T-helper 1 cell treated with Interleukin-12 subunit alpha and Interleukin-12 subunit beta and Interleukin-4 antibody, amounts not matched to agents 30 ng/mL and 1 ng/mL, for 36 hours (primary cell): ENCODE measurements at regions not wholly inside any gene's neighbourhood (a gene's known extent, or its start where the extent isn't known, plus 50 kb on each side); places are given as distances from the start of the nearest gene placed in this dataset.
"Not testable (repeated sequence)": the region's sequence is repeated elsewhere in the genome, so short reads cannot be mapped to it uniquely, and the experiment has no call there.

ENCODE experiments used
- intact Hi-C: fragments of 100-400 bp; cut with micrococcal nuclease; formaldehyde crosslinking; loops from one replicate; pipeline ENCODE4 v1.15.1; 2024

- intact Hi-C loops: no loop called here
These were observed 76.2 kb upstream of the PPP2R2D start for GRCh38 chr10:131824371-131825149.

- intact Hi-C loops: no loop called here
These were observed 75.5 kb upstream of the PPP2R2D start for GRCh38 chr10:131825150-131825848.

DNA sequence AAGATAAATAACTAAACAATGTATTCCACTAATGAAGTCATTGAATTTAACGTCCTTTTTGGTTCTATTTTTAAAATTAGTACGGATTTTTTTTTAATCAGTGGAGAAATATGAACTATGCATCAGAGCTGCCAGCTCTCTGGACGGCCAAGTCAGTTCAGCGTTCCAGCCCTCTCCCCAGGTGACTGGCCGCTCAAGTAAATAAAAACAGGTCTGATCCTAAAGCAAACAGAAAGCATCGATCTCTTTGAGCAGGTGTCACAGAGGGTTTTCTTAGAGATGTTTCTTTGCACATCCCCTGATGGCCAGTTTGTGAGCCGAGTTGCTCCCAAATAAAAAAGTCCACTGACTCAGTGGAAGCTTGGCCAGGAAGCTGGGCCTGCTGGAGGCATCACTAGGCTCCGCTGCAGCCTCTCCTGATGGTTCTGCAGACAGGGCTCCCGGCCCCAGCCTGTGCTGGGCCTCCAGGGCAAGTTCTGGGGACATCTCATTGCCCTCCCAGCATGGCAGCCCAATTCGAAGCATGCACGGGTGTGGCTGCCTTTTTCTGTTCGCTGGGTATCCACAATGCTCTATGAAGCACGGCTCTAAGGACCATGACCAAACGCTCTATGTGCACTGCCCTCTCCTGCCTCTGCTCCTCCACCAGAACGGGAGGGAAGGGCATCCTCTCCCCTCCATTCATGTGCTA is 74.7 kb upstream of the PPP2R2D start:
- intact Hi-C loops: no loop called here

DNA sequence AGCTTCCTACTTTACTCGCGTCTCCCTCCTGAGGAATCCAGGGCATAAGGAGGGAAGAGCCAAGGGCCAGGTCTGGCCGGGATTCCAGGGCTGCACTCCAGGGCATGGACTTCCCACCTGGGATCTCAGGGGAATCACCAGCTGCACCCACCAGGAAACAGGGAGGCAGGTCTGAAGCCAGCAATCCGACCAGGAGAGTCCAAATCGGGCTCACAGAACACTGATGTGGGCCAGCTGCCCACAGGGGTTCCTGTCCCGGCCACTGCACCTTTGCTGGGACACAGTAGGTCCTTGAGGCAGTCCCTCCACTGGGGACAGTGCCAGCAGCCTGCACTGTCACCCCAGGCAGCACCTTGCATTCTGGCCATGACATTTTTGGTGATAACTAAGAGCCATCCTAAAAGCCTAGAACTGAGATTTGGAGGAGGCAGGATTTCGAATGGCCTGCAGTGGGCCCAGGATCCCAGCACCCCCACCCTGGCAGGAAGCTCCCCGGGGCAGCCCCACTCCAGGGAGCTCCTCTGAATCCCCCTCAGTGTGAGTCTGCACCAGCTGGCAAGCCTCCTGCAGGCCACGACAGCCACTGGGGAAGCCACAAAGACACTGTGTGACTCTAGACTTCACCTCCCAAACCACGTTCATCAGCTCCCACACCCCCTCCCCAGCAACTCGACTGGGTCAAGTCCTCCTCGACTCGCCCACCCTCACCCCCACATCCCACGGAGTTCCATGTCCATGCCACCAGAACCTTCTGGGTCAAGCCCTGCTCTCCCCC is 71.5 kb upstream of the PPP2R2D start:
- intact Hi-C loops: no loop called here

DNA sequence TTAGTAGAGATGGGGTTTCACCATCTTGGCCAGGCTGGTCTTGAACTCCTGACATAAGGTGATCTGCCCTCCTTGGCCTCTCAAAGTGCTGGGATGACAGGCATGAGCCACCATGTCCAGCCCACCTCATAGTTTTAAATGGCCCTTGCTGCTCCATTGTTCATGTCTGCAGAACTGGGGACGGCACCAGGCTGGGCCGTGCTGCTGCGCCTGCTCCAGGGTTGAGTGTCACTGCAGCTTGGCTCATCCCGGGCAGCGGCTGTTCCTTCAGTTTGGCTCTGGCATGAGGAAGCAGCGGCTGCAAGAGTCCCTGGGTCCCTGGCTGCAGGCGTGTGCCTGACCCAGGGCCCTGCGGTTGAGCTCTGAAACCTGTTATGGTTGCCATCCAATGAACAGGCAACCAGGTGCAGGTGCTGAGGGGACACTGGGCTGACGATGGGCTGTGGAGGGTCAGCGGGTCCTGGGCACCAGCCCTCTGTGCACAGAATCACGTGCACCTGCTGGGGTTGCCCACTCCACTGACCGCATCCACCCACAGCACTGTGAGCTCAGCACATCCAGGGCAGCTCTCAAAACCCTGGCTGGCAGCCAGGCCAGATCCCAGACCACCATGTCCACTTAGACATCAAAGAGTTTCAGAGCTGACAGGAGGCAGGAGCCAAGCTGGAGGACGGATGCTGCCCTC is 70.2 kb upstream of the PPP2R2D start:
- intact Hi-C loops: no loop called here

DNA sequence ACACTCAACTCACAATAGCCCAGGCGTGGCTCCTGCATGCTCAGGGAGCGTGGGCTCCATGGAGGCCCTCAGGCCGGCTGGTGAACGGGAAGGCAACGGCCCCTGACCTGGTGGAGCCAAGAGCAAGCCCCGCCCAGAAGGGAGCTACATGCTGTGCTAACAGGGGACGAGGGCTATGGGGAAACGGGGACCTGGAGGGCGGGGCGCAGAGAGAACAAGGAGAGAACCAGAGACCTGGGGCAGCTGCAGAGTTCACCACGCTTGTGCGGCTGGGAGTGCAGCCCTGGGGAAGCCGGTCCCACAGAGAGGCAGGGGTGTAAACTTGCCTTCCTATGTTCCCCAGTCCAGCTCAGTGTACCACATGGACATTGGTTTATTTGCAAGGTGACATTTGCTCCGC is 69.2 kb upstream of the PPP2R2D start:
- intact Hi-C loops: no loop called here

GRCh38 chr10:131832056-131832685 is 68.6 kb upstream of the PPP2R2D start:
- intact Hi-C loops: no loop called here

- intact Hi-C loops: no loop called here
These were observed 67.8 kb upstream of the PPP2R2D start for GRCh38 chr10:131833013-131833412.

GRCh38 chr10:131833446-131834080 is 67.2 kb upstream of the PPP2R2D start:
- intact Hi-C loops: no loop called here

DNA sequence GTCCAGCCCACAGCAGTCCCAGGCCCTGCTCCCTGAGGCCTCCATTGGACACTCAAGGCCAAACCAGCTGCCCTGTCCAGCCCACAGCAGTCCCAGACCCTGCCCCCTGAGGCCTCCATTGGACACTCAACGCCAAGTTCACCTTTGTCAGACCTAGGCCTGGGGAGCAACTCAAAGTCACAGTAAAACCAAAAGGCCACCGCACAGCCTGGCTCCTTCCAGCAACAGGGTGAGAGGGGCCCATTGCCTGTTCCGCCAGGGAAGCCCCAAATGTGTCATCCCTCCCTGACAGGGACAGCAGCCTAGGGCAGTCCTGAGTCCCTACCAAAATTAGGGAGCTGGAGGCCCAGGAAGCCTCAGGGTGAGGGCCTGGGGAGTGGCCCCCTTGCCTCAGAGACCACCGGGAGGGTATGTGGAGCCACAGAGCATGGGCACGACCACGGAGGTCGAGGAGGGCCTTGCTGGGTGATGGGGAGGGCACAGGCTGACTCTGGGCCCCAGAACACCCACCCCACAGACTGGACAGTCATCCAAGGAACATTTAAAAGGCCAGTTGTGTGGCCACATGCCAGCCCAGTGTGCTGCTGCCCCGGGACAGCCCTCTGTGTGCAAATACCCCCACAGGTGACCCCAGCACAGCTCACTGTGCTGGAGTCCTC is 66.5 kb upstream of the PPP2R2D start:
- intact Hi-C loops: no loop called here

- intact Hi-C loops: no loop called here
These were observed 61.7 kb upstream of the PPP2R2D start for GRCh38 chr10:131838966-131839742.

- intact Hi-C loops: not testable (repeated sequence)
These were observed 60.7 kb upstream of the PPP2R2D start for GRCh38 chr10:131839880-131840787.

DNA sequence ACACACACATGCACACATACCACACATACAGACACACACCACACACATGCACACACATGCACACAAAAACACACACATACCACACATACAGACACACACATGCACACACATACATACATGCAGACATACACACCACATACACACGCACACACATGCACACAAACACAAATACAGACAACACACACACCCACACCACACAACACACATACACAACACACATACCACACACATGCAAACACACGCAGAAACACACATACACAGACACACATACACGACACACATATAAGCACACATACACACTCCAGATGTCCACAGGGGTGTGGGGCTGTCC is 60.1 kb upstream of the PPP2R2D start:
- intact Hi-C loops: no loop called here

DNA sequence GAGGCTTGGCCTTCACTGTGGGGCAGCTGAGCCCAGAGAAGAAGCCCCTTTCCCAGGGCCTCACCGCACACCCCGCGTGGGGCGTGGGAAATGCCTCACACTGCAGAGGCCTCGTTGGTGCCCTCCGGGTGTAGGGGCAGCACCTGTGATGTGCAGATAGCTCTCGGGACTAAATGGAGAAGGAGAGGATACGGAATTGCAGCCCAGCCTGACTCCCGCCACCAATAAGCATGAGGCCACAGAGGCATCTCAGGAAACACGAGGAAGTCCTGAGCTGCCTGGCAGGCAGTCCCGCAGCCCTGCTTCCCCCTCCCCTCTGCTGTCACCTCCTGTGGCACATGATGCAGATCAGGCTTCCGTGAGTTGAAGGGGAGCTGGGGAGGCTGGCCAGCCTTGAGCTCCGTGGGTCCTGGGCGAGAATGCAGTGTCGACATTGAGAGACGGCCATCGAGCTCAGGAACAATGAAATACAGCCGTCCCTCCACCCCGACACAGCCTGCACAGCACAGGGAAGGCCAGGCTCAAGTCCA is 59.6 kb upstream of the PPP2R2D start:
- intact Hi-C loops: no loop called here

GRCh38 chr10:131841661-131842139 is 59.1 kb upstream of the PPP2R2D start:
- intact Hi-C loops: no loop called here

DNA sequence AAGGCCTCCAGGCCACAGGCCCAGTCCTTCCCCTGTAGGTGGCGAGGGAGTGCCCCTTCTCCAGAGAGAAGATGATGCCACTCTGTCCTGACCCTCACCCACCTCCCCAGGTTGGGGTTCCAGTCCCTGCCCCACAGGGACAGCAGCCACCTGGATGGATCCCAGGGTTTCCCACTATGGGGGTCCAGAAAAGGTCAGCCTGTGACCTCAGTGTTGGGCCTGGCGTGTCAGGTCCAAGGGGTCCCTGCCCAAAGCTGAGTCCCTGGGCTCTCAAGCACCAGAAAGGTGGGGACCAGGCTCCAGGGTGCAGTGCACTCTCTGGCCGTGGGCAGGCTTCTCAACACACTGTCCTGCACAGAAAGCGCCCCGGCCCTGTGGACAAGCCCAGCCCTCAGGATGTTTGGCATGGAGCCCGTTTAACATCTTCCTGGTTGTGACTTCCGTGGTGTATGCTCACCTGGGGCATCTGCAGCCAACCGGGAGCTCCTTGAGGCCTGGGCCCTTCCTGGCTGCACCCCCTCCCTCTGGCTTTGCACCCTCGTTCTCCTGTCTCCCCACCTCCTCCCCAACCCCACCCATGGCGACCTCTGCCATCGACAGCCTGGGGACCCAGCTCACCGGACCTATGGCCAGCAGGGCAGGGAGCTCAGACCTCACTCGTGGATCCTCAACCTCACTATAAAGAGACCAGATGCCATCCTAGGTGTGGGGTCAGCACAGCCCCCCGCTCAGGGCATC is 58.3 kb upstream of the PPP2R2D start:
- intact Hi-C loops: no loop called here
